GM23338 (cell line): ENCODE measurements at regions not wholly inside any gene's neighbourhood (a gene's known extent, or its start where the extent isn't known, plus 50 kb on each side); places are given as distances from the start of the nearest gene placed in this dataset.

Experiments
- ATAC-seq: fragments of 200-7000 bp; cut with Tn5 transposase; 3 replicates; pipeline ENCODE4 v1.9.1; 2020
- DNase-seq: peaks from one replicate; pipeline ENCODE4 v3.0.0-alpha.2; 2015; ENCODE audit warnings: low spot score
- H2AFZ ChIP-seq: fragments of 200-600 bp; sonication (generic); 2 replicates; pipeline ENCODE4 v1.8.0; 2016; ENCODE audit warnings: antibody characterized with exemption, mild to moderate bottlenecking, moderate library complexity
- H3F3A ChIP-seq: fragments of 200-600 bp; sonication (generic); replicated peaks from 2 replicates; pipeline ENCODE4 v1.8.0; 2017; ENCODE audit warnings: antibody characterized with exemption, mixed run types, low read depth
- H3K27ac ChIP-seq: fragments of 200-600 bp; sonication (generic); 2 replicates; pipeline ENCODE4 v1.6.1; 2016; ENCODE audit warnings: low read depth
- H3K27me3 ChIP-seq: fragments of 200-600 bp; sonication (generic); 2 replicates; pipeline ENCODE4 v1.8.0; 2016; ENCODE audit warnings: mild to moderate bottlenecking, mixed run types, moderate library complexity; ENCODE audit not compliant: insufficient read depth
- H3K36me3 ChIP-seq: fragments of 200-600 bp; sonication (generic); 2 replicates; pipeline ENCODE4 v1.8.0; 2016; ENCODE audit warnings: mild to moderate bottlenecking; ENCODE audit not compliant: insufficient read depth
- H3K4me1 ChIP-seq: fragments of 200-600 bp; sonication (generic); 2 replicates; pipeline ENCODE4 v1.8.0; 2016; ENCODE audit warnings: mild to moderate bottlenecking, moderate library complexity; ENCODE audit not compliant: insufficient read depth
- H3K4me2 ChIP-seq: fragments of 200-600 bp; sonication (generic); 2 replicates; pipeline ENCODE4 v1.7.1; 2017; ENCODE audit warnings: mixed run types
- H3K4me3 ChIP-seq: fragments of 200-600 bp; sonication (generic); 2 replicates; pipeline ENCODE4 v1.6.1; 2016; ENCODE audit warnings: mixed run types
- H3K79me2 ChIP-seq: fragments of 200-600 bp; sonication (generic); replicated peaks from 2 replicates; pipeline ENCODE4 v1.8.0; 2017; ENCODE audit warnings: mild to moderate bottlenecking; ENCODE audit not compliant: insufficient read depth
- H3K9me2 ChIP-seq: fragments of 200-600 bp; sonication (generic); 2 replicates; pipeline ENCODE4 v1.8.0; 2017; ENCODE audit not compliant: insufficient read depth
- H4K20me1 ChIP-seq: fragments of 200-600 bp; sonication (generic); replicated peaks from 2 replicates; pipeline ENCODE4 v1.8.0; 2017; ENCODE audit warnings: mild to moderate bottlenecking; ENCODE audit not compliant: insufficient read depth
- H3K27ac Mint-ChIP-seq: 2 replicates; pipeline ENCODE4 v1.8.0; 2020; ENCODE audit warnings: inconsistent platforms, mild to moderate bottlenecking, moderate library complexity, mixed read lengths
- H3K27me3 Mint-ChIP-seq: 3 replicates; pipeline ENCODE4 v1.8.0; 2022; ENCODE audit warnings: low read depth, mild to moderate bottlenecking, moderate library complexity, mixed read lengths, inconsistent platforms; ENCODE audit not compliant: insufficient read depth, poor library complexity
- H3K36me3 Mint-ChIP-seq: 3 replicates; pipeline ENCODE4 v1.8.0; 2021; ENCODE audit warnings: low read depth, mild to moderate bottlenecking, inconsistent platforms, moderate library complexity, mixed read lengths
- H3K4me1 Mint-ChIP-seq: 3 replicates; pipeline ENCODE4 v1.8.0; 2020; ENCODE audit warnings: mild to moderate bottlenecking, inconsistent platforms, mixed read lengths
- H3K4me3 Mint-ChIP-seq: 3 replicates; pipeline ENCODE4 v1.8.0; 2021; ENCODE audit warnings: moderate library complexity, mild to moderate bottlenecking, inconsistent platforms, mixed read lengths
- H3K9me3 Mint-ChIP-seq: 3 replicates; pipeline ENCODE4 v1.8.0; 2020; ENCODE audit warnings: moderate library complexity, mild to moderate bottlenecking, inconsistent platforms, mixed read lengths
- CREB1 ChIP-seq: fragments of 250-450 bp; sonication (Bioruptor Pico); IDR thresholded peaks from 2 replicates; pipeline ENCODE4 v1.5.0; 2020; ENCODE audit warnings: low read depth, mild to moderate bottlenecking, moderate library complexity
- CTCF ChIP-seq, 2 experiments: fragments of 200-600 bp in 1 of 2; sonication (generic) in 1 of 2; conservative IDR thresholded peaks; 2 replicates each; pipeline versions ENCODE4 v1.5.1 to v1.6.1; 2016 to 2017; ENCODE audit warnings: antibody characterized with exemption in 2 of 2, low read depth in 2 of 2, mild to moderate bottlenecking in 2 of 2, moderate library complexity in 1 of 2
- ETS1 ChIP-seq: IDR thresholded peaks from 2 replicates; pipeline ENCODE4 v1.6.1; 2016; ENCODE audit warnings: antibody characterized with exemption
- EZH2phosphoT487 ChIP-seq: fragments of 200-600 bp; sonication (generic); IDR thresholded peaks from one replicate; pipeline ENCODE4 v1.8.1; 2018; ENCODE audit warnings: antibody characterized with exemption; ENCODE audit not compliant: unreplicated experiment
- JUNB ChIP-seq: IDR thresholded peaks from one replicate; pipeline ENCODE4 v1.6.1; 2016; ENCODE audit warnings: antibody characterized with exemption; ENCODE audit not compliant: unreplicated experiment
- NANOG ChIP-seq: IDR thresholded peaks from 2 replicates; pipeline ENCODE4 v1.6.1; 2016; ENCODE audit warnings: antibody characterized with exemption, borderline replicate concordance
- POLR2AphosphoS5 ChIP-seq: IDR thresholded peaks from 2 replicates; pipeline ENCODE4 v1.6.1; 2016; ENCODE audit warnings: antibody characterized with exemption, low read depth
- STAT1 ChIP-seq: IDR thresholded peaks from one replicate; pipeline ENCODE4 v1.6.1; 2016; ENCODE audit warnings: antibody characterized with exemption; ENCODE audit not compliant: unreplicated experiment
- ZNF114 ChIP-seq: fragments of 250-450 bp; sonication (Bioruptor Pico); IDR thresholded peaks from 2 replicates; pipeline ENCODE4 v1.5.0; 2020; ENCODE audit warnings: mild to moderate bottlenecking, moderate library complexity
- ZNF331 ChIP-seq: fragments of 250-450 bp; sonication (Bioruptor Pico); IDR thresholded peaks from 2 replicates; pipeline ENCODE4 v1.5.0; 2020; ENCODE audit warnings: low read depth, mild to moderate bottlenecking, moderate library complexity
- ZNF462 ChIP-seq: fragments of 250-450 bp; sonication (Bioruptor Pico); IDR thresholded peaks from 2 replicates; pipeline ENCODE4 v1.5.0; 2020; ENCODE audit warnings: mild to moderate bottlenecking, moderate library complexity

DNA sequence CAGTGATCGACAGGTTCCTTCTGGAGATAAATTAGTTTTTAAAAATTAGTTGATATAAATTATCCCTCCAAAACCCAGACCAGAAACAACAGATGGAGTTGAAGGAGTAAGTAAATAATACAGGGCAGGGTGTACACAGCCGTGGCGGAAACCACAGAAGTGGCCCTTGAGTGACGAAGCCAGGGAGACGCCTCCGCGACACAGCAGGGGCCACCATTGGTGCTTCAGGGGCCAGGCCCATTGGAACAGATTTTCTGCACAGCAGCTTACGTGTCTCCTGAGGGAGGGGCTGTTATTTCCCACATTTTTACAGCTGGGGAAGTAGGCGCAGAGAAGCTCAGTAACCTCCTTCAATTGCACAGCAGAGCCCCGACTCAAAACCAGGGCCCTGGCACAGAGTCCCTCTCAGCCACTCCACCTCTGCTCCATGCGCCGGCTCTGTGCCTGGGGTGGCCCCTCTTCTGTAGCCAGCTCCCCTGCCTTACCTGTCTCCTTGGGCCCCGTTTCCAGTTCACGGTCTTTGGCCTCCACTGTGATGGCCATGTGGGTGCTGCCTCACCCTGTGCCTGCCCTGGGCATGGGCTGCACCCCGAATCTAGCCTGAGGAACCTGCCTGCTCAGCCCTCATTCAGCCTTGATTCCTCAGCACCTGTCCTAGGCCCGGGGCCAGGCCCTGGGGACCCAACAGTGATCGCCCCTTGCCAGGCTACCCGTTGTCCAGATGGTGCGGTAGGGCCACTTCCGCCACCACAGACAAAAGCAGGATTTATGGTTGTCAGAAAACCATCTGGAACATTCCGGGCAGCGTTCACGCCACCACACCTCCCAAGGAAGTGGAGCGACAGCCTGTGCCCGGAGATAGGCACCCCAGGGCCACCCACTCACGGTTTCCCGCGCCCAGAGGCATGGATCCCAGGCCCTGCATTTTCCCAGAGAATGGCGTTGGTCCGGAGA lies 128.5 kb upstream of the GSE1 start (continued):
- TF ChIP-seq CTCF (conservative IDR thresholded peaks at IDR 0.05; ENCODE audit: low read depth in 2 of 2) = no peak
- TF ChIP-seq EZH2phosphoT487 = no peak
- no peak for TF ChIP-seq CREB1 (CRISPR knock-in tag)
- no peak for TF ChIP-seq POLR2AphosphoS5
- no peak for TF ChIP-seq NANOG
- no peak for TF ChIP-seq ZNF114 (CRISPR knock-in tag)

DNA sequence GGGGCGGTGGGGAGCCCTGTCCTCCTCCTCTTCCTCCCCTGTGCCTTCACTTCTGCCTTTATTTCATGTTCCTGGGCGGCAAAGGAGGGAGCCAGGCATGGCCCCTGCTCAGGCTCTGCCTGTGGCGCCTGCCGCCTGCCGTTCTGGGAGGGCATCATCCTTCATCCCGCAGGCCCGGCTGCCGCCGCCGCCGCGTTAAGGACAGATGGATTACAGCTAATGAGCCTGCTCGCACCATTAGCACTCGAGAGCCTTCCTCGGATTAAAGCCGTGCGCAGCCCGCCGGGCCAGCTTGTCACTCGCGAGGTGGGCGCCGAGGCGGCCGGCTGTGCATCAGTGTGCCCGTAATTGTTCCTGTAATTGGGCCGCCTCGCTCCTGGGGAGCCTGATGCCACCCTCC lies 127.7 kb upstream of the GSE1 start:
- Mint-ChIP-seq H3K4me1 (peaks cover 17% of the 10 kb centered on the region), H3K36me3 (no peaks in the 10 kb centered on the region), H3K27ac (no peak overlapping the region), H3K27me3 (peaks cover 8% of the 10 kb centered on the region), H3K9me3 (no peaks in the 10 kb centered on the region), H3K4me3 (no peak overlapping the region)
- Histone ChIP-seq H4K20me1 (peaks cover 3% of the 10 kb centered on the region; the same call in 1 of the 2 replicates), H3K4me2 (no peak overlapping the region), H3K79me2 (no peaks in the 10 kb centered on the region), H3K9me2 (no peaks in the 10 kb centered on the region), H3K36me3 (no peaks in the 10 kb centered on the region), H3K27me3 (no peaks in the 10 kb centered on the region), H3K4me3 (no peak overlapping the region), H3K4me1 (no peaks in the 10 kb centered on the region), H3F3A (no peaks in the 10 kb centered on the region), H2AFZ (no peak overlapping the region), H3K27ac (no peak overlapping the region)
- DNase-seq = no peak
- ATAC-seq = no peak
- TF ChIP-seq STAT1 = no peak
- no peak for TF ChIP-seq JUNB
- no peak for TF ChIP-seq EZH2phosphoT487
- no peak for TF ChIP-seq ETS1
- no peak for TF ChIP-seq ZNF331 (CRISPR knock-in tag)
- no peak for TF ChIP-seq CTCF (conservative IDR thresholded peaks at IDR 0.05; ENCODE audit: low read depth in 2 of 2)
- TF ChIP-seq ZNF462 = no peak
- TF ChIP-seq ZNF114 (CRISPR knock-in tag) = no peak
- TF ChIP-seq CREB1 (CRISPR knock-in tag) = no peak
